ENCODE measurements at regions not wholly inside any gene's neighbourhood (a gene's known extent, or its start where the extent isn't known, plus 50 kb on each side); places are given as distances from the start of the nearest gene placed in this dataset.

- H3K9ac ChIP-seq (ENCODE audit: extremely low read depth, low read length, poor library complexity, severe bottlenecking): no peak overlapping the region
- H3K9me3 ChIP-seq (ENCODE audit: control insufficient read depth, low read length): no peaks in the 10 kb centered on the region
- DNase-seq: no peak
- no peak for TF ChIP-seq CTCF (conservative IDR thresholded peaks at IDR 0.05)
- Mint-ChIP-seq H3K36me3 (ENCODE audit: low read depth) (no peaks in the 10 kb centered on the region), H3K27me3 (ENCODE audit: insufficient read depth) (no peaks in the 10 kb centered on the region), H3K4me3 (no peak overlapping the region), H3K27ac (no peak overlapping the region), H3K4me1 (peaks cover 17% of the 10 kb centered on the region), H3K9me3 (no peaks in the 10 kb centered on the region)
- H3K4me3 ChIP-seq (ENCODE audit: low read length): no peak overlapping the region
- no peaks in the 10 kb centered on the region for H3K36me3 ChIP-seq (ENCODE audit: control insufficient read depth, insufficient read depth, low read length)
- H3K4me1 ChIP-seq (ENCODE audit: control insufficient read depth, insufficient read depth, low read length): peaks cover 2% of the 10 kb centered on the region
- no peak overlapping the region for H3K27ac ChIP-seq (ENCODE audit: low read depth, low read length)
- no peaks in the 10 kb centered on the region for H3K27me3 ChIP-seq (ENCODE audit: control insufficient read depth, insufficient read depth, low read length, poor library complexity, severe bottlenecking)
These were observed 57.2 kb upstream of the RTN4 start for GRCh38 chr2:55107436-55107835.

GRCh38 chr2:55106148-55106547, 55.9 kb upstream of the RTN4 start:
- H3K9ac ChIP-seq (ENCODE audit: extremely low read depth, low read length, poor library complexity, severe bottlenecking): no peak overlapping the region
- no peak overlapping the region for H3K27ac Mint-ChIP-seq
- 86 to 90% methylated on average over 1 of the region's 1 CpG for WGBS, 2 experiments (ENCODE audit: insufficient coverage in 1 of 2, insufficient read length in 1 of 2)
- no peak overlapping the region for H3K27ac ChIP-seq (ENCODE audit: low read depth, low read length)
- no peak for DNase-seq
- H3K4me3 Mint-ChIP-seq: no peak overlapping the region
- no peak for TF ChIP-seq CTCF (conservative IDR thresholded peaks at IDR 0.05)
- H3K27me3 Mint-ChIP-seq (ENCODE audit: insufficient read depth): no peaks in the 10 kb centered on the region
- peaks cover 7% of the 10 kb centered on the region for H3K4me1 Mint-ChIP-seq
- no peaks in the 10 kb centered on the region for H3K36me3 Mint-ChIP-seq (ENCODE audit: low read depth)
- no peaks in the 10 kb centered on the region for H3K9me3 Mint-ChIP-seq
- no peaks in the 10 kb centered on the region for H3K27me3 ChIP-seq (ENCODE audit: control insufficient read depth, insufficient read depth, low read length, poor library complexity, severe bottlenecking)
- no peaks in the 10 kb centered on the region for H3K4me1 ChIP-seq (ENCODE audit: control insufficient read depth, insufficient read depth, low read length)
- H3K4me3 ChIP-seq (ENCODE audit: low read length): no peak overlapping the region
- no peaks in the 10 kb centered on the region for H3K36me3 ChIP-seq (ENCODE audit: control insufficient read depth, insufficient read depth, low read length)
- H3K9me3 ChIP-seq (ENCODE audit: control insufficient read depth, low read length): no peaks in the 10 kb centered on the region

GRCh38 chr2:55105456-55105855, 55.2 kb upstream of the RTN4 start:
- Mint-ChIP-seq H3K4me1 (peaks cover 5% of the 10 kb centered on the region), H3K36me3 (ENCODE audit: low read depth) (no peaks in the 10 kb centered on the region), H3K4me3 (no peak overlapping the region), H3K27me3 (ENCODE audit: insufficient read depth) (no peaks in the 10 kb centered on the region), H3K27ac (no peak overlapping the region), H3K9me3 (no peaks in the 10 kb centered on the region)
- Histone ChIP-seq H3K9me3 (ENCODE audit: control insufficient read depth, low read length) (no peaks in the 10 kb centered on the region), H3K36me3 (ENCODE audit: control insufficient read depth, insufficient read depth, low read length) (no peaks in the 10 kb centered on the region), H3K27ac (ENCODE audit: low read depth, low read length) (no peak overlapping the region), H3K27me3 (ENCODE audit: control insufficient read depth, insufficient read depth, low read length, poor library complexity, severe bottlenecking) (no peaks in the 10 kb centered on the region), H3K9ac (ENCODE audit: extremely low read depth, low read length, poor library complexity, severe bottlenecking) (no peak overlapping the region), H3K4me3 (ENCODE audit: low read length) (no peak overlapping the region), H3K4me1 (ENCODE audit: control insufficient read depth, insufficient read depth, low read length) (no peaks in the 10 kb centered on the region)
- DNase-seq: no peak
- TF ChIP-seq CTCF (conservative IDR thresholded peaks at IDR 0.05): no peak
- 95 to 100% methylated on average over 1 of the region's 2 CpGs for WGBS, 2 experiments (ENCODE audit: insufficient coverage in 1 of 2, insufficient read length in 1 of 2)
